Fibroblast of skin of right biceps (primary cell): ENCODE measurements at regions not wholly inside any gene's neighbourhood (a gene's known extent, or its start where the extent isn't known, plus 50 kb on each side); places are given as distances from the start of the nearest gene placed in this dataset.
A peak's percentile ranks its signal among the peaks of the same experiment; 100 is the strongest.

Experiments used
- DNase-seq: peaks from one replicate; pipeline ENCODE4 v3.0.0-alpha.2; 2013

DNA sequence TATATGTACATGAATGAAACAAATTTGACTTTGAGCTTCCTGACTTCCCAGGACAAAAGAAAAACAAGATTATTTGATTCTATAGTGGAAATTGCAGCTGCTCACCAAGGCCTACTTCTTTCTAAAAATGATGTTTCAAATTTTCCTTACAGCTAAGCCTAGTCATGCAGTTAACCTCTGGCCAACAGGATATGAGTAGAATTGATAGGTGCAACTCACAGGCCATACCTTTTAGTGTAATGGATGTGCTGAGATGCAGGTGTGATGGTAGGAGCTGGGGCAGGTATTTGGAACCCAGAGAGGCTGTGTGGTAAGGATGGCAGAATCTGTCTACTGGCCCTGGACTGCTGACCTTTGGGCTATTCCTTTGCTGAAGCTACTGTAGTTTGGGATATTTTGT is 230.9 kb upstream of the PREP start:
- no peak for DNase-seq

DNA sequence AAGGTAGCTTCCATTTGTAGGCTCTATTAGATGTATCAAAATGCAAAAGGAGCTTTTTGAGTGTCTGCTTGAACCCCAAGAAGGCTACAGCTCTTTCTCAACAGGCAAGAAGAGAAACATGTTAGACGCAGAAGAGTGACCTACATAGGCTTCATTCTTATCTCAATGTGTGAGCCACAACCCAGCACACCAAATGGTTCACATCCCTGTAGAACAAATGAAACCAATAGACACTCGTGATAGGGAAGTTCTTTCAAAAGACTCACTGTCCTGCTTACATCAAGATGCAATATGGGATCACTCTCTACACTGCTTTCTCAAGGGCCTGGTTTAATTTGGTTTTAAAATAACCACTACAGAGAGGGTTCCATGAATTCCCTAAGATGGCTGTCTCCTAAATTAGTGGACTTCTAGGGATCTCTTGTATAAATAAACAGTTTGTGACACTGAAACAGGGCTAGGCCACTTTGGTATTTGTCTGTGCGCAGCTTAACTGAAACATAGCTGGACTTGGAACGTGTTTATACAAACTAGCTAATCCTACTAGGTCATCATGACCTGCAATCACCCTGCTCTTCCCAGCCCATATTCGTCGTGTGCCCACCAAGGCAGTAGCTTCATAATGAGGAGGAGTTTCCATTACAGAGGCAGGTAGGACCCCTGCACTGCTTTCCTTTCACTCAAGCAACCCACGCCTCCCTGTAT is 225.4 kb upstream of the PREP start:
- no peak for DNase-seq

DNA sequence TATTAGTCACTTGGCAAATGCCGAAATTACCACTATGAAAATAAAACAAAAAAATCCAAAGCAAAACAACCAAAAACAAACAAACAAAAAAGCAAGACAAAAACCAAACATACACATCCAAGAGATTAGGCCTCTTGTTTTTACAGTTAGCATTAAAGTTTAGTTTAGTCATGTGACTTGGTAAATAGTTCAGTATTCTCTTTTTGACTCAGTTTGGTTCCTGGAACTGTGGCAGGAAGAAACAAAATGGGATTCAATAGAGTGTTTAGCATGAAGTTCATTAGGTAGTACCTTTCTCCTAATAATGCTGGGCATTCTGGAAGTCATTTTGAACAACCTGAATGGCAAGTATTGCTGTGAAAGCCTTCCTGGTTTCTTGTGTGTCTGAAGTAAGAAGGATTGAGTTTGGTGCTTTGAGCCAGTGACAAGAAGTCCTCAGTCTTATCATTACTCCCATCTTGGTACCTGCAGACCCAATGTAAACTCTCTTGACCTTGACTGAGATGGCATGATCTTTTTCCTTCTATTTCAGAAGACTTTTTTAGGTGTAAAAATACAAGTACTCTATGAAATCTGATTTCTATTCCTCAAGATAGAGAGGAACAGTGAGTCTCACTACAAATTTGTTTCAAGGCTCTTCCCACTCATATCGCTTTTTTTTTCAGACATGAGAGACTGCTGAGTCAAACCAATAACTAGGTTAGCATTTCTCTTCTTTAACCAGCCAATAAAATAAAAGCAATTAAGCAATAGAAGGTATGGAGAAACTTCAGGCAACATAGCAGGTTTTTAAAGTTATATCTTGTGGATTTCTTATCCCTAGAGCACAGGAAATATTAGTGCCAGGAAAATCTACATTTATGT is 223.6 kb upstream of the PREP start:
- DNase-seq = no peak

DNA sequence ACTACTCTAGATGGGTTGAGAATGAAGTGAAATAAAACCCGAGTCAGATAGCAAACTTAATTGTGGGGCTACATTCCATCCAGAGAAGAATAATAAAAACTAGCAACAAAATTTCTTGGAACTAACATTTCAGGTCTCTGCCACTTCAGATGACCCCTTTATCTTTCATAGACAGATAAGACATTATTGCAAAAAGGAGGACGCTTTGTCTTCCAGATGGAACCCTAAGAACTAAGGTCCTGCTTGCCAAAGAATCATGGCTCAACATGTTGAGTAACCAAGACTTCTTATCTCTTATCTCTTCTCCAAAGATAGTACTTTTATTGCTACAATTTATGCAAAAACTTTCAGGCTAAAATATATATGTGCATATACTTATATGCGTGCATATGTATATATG is 221.1 kb upstream of the PREP start:
- no peak for DNase-seq

DNA sequence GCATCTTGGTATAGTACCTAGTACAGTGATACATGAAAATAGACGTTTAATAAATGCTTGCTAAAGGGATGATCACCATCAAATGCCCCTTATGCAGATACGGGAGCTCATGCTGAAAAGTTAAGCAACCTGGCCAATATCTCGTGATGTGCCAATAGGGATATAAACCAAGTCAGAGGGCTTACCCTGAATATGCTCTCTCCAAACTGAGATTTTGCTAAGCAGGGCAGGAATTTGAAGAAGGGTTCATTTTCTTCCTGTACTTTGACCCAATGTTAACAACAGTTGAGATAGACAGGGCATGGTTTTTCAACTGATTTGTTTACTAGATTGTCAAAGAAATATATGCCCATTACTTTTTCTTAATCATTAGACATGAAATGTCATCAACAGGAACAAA is 219.3 kb upstream of the PREP start:
- no peak for DNase-seq

DNA sequence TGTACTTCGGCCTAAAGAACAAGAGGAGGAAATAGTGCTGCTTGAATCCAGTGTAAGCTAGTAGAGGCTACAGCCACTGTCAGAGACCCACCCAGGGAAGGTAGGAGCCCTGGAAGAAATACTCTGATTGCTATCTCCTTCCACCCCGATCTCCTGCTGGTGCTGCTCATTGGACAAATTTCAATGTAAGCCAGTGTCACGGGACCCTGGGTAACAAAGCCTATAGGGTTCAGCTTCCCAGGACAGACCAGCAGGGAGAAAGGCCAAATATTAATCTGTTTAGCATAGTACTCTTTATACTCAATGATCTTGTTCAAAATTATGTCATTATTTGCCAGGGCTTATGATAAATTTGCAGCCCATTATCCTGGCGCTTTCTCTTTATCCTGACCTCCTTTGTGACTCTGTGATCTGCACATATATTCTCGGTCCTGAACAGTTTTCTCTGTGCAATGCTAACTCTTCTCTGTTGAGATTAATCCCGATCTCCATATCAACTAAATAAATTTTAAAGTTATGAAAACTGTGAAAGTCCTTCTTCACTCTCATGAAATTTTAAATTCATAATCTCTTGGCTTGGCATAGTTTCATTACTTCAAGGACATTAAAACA is 218.8 kb upstream of the PREP start:
- no peak for DNase-seq

DNA sequence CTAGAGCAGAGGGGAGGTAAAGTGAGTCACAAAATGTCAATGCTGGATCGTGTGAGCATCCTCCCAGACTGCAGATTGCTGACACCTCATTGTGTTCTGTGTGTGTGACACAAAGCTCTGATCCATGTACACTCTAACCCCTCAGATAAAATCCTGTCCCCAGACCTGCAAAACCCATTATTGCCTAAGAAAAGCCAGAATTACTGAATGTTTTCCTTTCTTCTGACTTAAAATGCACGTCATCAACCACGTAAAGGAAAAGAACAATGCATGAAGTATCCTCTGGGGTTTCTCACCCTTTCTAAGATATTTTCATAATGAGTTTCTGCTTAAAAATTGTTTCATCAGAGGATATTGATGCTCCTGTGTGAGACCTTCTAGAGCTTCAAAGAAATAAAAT is 218.0 kb upstream of the PREP start:
- DNase-seq = peak; percentile 36

DNA sequence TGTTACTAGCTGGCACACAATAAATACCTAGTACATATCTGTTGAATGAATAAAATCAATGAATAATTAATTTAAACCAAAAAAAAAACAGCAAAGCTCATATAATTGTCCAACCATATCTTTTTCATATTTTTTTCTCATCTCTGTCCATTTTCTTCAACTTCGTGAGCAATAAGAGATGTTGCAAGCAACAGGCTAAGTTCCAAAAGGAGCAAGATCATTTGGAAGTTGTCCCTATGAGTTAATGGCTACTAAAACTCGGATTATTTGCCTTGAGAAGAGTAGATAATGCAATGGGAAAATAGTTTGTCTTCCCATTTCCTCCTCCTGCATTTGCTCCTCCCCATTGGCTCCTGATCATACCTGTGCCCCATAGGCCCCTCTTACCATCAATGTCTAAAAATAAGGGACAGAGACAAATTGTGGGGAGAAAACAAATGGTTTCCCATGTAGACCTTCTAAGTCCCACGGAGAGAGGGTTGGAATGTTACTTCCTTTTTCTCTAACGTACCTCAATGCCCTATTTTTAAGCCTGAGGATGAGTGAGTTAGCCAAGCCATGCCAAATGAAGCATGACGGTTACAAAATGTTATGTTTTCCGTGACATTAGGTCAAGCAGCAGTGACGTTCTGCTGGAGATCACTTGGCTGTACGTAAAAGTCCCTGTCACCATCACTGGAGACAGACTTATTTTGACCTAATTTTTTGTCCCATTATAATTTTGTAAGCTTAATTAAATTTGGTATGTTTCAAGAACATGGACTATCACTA is 217.3 kb upstream of the PREP start:
- DNase-seq = no peak

DNA sequence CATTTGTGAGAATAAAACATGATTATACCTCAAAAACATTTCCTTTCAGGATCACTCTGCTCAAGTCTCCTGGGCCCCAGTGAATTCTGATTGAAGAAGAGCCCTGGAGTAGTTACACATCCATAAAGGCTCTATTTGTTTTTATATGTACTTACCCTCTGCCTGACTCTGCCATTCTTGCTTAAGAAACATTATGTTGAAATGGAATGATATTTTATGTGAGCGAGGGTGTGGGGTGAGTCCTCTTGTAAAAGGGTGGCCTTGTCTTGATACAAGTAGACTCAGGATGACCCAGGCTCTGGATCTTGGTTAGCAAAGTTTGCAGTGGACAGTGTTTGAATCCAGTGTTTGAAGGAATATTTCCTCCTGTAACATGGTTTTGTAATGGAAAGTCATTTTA is 215.4 kb upstream of the PREP start:
- no peak for DNase-seq

DNA sequence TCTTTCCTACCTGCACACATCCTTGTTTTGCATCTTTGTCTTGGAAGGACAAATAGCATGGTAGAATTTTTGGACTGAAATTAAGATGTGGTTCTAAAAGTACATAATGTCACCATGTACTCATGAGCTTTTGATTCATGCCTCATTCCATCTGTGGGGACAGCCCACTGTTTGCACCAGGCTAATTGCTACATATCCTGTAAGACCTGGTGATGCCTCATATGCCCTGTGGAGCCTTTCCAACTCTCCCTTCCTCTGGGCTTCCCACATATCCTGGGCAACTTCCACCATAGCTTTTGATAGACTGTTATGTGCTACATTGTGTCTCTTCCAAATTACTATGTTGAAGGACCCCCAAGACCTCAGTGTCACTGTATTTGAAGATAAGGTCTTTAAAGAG is 213.6 kb upstream of the PREP start:
- DNase-seq = no peak

DNA sequence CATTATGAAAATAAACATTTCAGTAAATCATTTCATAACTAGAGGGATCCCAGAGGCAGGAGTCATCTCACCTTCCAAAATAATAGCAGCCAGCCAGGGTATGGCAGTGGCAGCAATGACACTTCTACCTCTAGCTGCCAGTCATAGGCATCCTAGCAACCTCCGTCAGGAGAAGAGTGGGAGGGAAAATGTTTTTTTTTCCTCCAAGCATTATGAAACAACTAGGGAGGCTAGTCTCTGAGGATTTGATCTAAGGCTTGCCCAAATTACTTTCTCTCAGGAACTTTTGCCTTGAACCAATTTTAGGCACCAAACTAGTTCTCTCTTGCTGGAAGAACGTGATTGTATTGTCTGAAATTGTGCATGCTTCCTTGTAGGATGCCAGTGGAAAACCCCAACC is 208.7 kb upstream of the PREP start:
- DNase-seq = no peak

DNA sequence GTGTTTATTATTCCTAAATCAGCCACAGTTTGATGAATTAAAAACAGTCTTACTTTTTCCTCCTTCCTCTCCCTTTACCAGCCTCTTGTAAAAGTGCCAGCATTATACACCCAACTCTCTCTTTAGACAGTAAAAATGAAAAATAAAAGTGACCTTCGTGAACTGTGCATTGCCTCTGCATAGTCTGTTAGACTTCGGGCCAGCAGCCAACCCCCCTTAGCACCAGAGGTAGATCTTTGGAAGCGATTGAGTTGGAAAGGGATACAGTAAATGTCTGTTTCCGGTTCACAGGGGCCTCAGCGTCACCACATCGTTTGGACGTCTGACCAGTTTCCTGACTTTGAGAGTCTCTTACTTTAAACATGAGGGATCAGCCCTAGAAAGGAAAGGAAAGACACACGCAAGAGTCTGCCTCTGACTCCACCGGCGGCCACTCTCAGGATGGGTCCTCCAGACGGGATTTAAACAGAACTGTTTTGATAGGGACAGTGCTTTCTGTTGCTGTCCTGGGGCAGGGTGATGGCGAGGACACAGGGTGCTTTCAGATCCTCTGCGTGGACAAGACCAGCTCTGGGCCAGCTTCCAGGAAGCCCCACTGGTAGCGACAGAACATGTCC is 206.6 kb upstream of the PREP start:
- DNase-seq = peak; percentile 70

DNA sequence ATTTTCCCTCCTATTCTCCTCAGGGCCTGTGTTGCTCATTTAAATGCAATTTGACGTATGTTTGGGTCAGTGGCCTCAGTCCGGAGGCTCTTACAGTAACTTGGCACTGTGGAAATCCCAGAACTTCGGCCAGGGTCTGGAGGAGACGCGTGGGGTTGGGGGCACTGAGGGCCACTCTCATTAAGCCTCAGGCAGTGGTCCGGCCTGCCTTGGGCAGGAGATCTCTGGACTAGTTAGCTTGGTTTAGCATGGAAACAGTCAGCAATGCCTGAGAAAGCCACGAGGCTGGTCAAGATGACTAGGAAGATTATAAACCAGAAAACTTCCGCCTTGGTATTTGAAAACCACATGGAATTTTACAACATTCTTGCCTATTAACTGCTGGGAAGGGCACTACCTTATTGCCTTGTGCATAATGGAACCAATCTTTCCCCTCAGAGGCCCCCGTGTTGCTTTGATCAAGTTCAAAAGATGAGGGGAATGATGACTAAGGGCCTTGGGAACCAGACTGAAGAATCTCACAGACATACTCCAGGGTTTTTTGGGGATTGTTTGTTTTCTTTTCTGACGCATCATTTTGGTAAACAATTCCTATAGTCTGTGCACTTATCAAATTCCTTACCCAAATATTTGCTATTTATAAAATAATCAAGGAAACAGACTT is 206.0 kb upstream of the PREP start:
- DNase-seq = peak; percentile 99

DNA sequence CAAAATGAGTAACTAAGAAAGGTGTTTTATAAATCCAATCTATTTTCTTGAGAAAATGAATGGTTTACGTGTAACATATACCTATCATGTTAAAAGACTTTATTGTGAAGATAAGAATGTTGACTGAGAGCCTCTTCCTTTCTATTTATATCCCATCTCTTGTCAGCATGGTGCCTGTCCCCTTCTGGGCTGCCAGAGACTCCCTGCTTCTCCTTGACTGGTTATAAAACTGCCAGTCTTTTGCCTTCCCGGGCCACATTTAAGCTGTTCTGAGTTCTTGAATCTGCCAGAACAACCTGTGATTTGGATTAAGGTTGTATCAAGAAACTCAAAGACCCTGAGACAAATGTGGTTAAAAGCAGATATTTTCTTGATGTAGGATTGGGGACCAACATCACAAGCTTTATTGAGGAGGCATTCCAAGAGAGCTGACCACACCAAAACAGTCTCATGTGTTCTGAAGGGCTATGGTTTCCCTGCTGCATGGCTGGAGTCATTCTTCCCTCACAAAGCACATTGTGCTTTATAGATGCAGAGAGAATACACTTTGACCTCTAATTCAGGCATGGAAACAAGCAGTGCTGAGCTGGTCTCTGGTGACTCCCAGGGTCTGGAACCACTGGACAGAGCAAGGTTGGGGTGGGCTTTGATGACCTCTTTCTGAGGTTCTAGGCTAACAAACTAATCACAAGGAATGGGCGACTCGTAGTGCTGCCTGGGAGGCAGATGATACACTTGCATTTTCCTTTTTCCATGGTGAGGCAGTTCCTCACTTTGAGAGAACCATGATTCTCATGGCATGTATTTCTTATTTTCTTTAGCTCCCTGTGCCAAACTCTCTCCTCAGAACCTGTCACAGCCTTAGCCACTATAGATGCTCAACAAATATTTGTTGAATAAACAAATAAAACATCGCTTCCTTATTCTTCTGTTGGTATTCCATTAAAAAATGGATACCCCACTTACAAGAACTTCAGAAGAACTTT is 205.0 kb upstream of the PREP start:
- DNase-seq = peak; percentile 41

DNA sequence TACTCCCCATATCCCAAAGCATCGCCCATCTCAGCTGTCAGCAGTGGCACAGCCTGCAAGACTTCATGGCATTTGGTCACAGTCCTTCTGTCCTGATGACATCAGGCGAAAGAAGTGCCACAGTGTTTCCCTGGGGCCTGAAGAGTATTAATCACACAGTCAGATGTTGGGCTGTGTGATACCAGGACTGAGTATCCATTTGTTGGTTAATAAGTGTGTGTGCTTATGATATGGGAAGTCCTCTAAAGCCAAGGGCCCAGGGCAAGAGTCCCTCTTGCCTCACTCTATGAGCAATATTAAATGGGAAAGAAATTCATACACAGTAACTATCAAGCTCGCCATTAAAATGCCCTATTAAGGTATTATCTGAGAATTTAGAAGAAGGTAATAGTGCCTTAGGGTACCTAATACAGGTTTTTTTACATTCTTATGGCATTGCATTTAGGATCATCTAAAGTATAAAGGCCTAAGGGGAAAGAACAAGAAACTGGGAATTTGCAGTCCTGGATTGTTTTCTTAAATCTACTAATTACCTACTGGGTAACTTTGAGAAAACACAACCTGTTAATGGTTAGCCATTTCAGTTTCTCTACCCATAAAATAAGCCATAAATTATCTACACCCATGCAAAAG is 204.1 kb upstream of the PREP start:
- DNase-seq = no peak

DNA sequence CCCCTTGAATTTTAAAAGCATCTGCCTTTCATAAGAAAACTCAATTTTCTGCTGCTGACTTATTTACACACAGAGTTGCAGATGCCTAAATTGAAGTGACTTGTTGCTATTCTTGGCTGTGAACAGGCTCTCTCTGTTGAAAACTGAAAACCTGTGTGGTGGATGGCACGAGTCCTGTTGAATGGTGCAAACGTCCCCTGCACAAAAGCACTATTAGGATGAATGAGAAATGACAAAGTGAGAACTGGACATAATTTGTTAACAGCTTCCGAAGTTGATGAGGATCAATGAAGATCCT is 201.7 kb upstream of the PREP start:
- no peak for DNase-seq

DNA sequence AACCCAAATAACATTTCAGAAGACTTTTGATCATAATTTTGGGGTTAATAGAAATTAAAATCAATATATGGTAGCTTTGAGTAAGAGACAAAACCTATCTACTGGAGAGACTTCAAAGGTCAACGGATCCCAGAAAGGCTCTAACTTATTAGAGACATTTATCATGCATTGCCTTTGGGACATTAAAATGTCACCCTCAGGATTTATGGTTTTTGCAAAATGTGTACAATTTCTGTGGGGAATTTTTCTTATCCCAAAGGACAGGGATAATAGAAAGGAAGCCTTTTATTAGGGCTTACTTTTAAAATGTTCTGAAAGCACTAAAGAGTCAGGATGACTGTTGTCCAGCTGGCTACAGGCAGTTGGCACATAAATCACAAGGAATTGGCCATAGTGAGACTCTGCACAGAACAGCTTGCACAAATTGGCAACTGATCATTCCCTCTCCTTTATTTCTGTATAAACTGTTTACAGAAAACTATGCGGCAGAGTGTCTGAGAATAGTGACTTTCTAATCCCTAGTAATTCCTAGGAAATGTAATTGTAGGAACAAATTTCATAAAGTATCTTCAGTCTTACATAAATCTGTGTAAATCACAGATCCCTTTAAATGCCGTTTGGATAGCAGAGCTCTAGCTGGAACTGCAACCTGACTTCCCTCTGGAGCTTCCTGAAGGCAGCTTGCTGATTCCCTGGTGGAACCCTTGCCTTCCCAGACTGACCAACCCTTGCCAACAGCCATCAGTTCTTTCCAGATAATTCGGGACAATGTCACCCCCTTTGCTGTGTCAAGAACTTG is 201.1 kb upstream of the PREP start:
- DNase-seq = peak; percentile 44

DNA sequence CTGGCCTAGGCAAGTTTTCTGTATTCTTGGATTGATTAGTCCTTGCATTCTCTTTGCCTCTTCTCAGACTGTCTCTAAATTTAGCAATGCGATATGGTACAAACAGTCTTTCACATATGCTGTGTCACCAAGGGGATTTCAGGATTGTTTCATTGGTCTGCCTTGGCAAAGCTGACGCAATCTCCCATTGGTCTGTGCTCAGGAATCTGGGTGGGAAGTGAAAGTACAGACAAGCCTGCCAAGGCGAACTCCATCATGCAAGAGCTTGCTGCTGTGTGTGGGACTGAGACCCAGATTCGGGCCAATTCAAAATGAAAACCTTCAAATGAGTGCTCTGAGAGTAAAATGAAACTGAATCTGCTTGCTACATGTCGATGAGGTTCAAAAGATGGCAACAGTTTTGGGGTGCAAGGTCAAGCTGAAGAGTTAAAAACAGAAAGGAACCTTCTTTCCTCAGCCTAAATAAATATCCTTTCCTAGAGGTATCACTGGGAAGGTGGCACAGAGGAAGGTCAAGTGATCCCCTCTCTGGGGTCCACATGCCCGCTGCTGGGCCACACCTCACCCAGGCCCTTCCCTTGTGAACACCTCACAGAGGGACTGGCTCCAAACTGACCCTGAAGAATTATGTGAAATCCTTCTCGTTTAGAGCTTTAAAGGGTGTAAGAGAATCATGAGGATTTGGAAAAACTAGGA is 198.8 kb upstream of the PREP start:
- peak; percentile 98 for DNase-seq
